GM19467 (cell line): ENCODE measurements at regions not wholly inside any gene's neighbourhood (a gene's known extent, or its start where the extent isn't known, plus 50 kb on each side); places are given as distances from the start of the nearest gene placed in this dataset.

Source experiments
- ATAC-seq: cut with Tn5 transposase; IDR thresholded peaks from one replicate; pipeline ENCODE4 v1.9.1; 2021; ENCODE audit warnings: mild to moderate bottlenecking, moderate library complexity; ENCODE audit not compliant: unreplicated experiment

DNA sequence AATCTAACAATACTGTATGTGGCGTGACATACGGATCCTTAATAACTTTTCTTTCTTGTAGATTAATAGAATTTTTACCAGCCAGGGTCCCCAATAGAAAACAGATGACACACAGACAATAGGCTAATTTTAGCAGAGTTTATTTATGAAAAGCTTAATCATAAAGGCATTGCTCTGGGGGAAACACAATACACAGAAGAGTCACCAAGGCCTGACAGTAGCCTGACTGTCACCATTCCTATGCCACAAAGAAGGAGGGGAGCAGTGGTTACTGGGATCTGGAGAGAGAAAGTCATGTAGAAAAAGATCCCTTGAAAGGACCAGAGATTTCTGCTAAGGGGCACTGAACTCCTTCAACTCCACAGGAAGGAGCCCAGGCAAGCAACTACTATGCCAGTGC lies 139.5 kb downstream of the METTL4 start:
- ATAC-seq, result no peak

DNA sequence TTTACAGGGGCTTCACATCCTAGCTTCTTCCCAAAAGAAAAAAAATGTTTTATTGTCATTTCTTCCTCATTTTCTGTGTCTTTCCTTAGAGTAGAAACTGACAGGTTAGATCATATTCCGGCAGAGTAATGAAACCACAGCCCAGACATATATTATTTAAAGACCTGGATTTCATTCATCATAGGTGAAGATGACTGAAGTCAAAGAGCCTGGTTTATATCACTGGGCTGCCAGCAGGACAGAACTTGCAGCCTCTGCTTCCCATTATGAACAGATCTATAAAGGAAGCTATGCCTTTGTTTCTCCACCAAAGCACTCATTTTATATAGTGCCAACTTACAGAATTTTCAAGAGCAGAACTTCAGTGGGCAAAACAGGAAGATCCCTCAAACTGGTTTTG lies 137.9 kb downstream of the METTL4 start:
- no peak for ATAC-seq

DNA sequence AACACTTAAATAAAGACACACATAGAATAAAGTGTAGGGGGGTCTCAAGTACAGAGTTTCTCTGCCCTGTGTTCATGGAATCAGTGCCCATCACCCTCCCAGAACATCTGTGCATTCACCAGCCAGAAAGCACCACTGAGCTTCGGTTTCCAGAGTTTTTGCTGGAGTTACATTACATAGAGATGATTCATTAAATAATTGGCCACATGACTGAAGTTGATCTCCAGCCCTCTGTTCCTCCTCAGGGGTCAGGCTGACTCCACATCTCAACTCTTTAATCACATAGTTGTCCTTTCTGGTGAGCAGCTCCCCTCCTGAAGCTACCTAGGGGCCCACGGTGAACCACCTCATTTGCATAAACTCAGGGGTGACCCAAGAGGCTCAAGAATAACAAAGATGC lies 129.8 kb downstream of the METTL4 start:
- ATAC-seq, result no peak

DNA sequence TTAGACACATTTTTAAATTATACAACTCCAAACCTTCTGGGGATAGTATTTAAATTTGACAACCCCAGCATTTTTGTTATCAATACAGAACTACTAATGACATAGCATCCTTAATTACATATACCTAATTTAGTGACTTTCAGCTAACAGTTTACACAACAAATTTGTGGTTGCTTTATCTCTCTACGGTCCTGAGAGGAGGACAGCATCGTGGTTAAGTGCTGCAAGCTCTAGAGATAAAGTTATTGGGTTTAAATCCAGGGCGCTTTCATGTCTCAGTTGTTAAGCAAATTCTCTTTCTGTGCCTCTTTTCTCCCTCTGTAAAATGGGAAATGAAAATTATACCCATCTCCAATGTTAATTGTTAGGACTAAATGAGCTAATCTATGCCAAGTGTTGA lies 129.3 kb downstream of the METTL4 start:
- ATAC-seq, result no peak

DNA sequence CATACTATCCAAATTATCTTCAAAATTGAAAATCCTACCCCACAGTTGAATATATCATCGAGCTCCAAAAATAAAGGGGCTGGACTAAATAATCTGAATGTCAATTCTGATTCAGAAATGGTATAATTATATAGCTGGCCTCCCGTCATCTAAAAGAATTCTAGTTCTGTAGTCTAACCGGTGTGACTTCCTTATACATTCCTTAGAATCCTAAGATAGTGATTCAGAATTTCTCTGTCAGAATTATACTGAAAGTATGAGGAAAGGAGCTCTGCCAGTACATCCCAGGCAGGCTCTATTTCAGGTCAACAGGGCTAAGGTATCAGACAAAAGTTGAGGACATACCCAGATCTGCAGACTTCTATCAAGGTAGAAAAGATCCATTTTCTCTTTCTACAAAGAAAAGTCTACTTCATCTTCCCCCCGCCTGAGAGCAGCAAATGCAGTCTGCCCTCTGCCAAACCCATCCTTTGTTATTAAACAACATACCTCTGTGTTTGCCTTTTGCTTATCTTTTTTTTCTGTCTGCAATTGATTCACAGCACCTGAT lies 128.5 kb downstream of the METTL4 start:
- no peak for ATAC-seq

DNA sequence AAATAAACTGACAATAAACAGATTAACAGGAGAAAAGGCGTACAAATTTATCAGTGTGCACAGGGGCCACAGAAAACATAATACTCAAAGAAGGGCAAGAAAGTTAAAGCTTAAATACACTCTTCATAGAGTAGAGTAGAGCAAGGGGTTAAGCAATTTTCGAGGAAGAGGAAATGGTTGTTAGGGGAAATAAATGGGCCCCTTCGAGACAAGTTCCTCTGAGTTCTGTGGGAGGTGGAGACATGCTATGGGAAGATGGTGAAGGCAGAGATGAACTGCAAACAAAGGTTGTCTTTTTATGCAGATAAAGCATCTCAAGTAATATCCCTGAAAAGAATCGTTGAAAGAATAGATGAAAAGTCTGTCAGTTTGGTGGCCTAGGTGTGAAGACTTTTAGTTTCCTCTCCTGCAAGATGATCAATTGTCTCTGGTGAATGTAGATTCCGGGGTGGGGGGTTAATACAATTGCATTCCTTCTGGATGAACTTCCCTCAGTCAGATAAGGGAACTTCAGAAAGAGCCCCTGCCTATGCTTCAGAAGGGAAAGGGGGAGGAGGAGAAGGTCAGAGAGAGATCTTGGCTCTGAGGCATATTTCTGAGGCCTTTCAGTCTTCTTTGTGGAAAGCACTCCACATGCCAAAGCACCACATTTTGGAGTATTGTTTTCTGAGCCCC lies 127.0 kb downstream of the METTL4 start:
- ATAC-seq, result no peak

DNA sequence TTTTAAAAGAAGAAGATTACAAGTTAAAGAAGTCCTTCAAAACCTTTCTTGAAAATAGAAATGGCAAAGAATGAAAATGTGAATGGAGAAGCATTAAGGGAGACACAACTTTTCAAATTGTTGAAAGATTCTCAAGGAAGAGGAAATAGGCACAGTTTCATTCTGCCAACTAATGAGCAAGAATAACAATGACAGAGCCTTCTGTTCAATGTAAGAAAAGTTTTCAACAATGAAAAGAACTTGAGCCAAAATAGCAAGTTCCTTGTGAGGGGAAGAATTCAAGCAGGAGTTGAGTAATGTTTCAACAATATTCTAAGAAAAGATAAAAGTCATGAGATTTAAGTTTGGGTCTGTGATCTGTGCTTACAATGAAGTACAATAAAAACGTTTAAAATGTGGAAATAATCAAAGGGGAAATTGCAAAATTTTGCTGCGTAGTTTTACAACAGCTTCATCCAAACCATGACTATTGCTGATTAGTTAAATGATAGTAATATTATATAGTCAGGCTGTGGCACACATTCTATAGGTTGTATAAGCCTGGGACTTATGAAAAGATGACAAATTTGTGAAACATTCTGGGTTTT lies 122.6 kb downstream of the METTL4 start:
- no peak for ATAC-seq

DNA sequence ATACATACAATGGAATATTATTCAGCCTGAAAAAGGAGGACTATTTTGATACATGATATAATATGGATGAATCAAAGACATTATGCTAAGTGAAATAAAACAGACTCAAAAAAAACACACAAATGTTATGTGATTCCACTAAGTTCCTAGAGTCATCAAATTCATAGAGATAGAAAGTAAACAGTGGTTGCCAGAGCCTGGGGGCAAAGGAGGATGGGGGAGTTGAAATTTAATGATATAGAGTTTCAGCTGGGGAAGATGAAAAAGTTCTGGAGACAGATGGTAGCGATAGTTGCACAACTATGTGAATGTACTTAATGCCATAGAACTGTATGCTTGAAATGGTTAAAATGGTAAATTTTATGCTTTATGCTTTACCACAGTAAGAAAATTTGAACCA lies 119.7 kb downstream of the METTL4 start:
- no peak for ATAC-seq

DNA sequence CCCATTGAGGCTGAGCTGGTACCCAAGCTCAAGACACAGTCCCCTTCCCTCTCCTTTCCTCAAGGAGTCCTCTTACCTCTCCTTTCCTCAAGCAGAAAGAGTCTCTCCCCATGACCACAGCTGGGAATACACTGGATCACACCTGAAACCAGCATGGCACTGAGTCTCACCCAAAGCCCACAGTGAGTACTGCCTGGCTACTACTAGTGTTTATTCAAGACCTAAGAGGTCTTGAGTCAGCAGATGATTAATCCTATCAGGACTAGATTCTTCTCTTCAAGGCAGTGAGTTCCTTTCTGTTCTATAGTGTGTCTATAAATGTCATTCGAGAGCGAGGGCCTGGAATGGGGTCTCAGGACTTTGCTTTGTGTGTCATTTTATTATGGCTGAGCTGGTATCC lies 111.4 kb downstream of the METTL4 start:
- no peak for ATAC-seq

DNA sequence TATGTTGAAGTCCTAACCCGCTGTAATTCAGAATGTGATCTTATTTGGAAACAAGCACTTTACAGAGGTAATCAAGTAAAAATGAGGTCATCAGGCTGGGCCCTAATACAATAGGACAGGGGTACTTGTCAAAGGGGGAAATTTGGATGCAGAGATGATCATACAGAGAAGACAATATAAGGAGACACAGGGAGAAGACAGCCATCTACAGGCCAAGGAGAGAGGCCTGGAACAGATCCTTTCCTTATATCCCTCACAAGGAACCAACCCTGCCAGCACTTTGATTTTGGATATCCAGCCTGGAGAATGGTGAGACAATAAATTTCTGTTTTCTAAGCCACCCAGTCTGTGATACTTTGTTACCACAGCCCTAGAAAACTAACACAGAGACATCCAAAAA lies 104.3 kb downstream of the METTL4 start:
- no peak for ATAC-seq

DNA sequence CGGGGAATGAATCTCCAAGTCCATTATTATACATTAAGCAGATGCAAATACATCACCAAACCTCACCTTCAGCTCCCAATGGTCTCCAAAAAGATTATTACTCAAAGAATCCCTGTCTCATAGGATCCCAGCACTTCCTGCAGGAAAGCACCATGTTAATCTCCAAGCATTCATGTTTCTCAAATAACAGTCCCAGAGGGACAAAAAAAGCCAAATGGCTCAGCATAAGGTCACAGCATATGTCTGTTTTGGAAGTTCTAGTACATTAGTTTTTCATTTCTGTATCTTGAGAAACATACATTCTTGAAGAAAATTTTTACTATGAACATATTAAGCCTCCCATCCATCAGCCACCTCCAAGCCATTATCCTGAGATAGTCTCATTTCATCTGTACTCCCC lies 103.3 kb downstream of the METTL4 start:
- ATAC-seq, result no peak

DNA sequence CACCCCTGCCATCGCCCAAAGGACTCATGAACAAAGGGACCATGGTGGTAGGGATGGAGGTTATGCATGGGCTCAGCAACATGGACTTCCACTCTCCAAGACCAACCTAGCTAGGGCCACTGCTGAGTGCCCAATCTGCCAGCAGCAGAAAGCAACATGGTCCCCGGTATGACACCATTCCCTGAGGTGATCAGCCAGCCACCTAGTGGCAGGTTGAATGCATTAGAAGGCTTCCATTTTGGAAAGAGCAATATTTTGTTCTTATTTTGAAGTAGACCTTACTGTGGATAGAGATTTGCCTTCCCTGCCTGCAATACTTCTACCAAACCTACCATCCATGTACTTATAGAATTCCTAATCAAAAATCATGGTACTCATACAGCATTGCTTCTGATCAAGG lies 99.8 kb downstream of the METTL4 start:
- ATAC-seq, result no peak

DNA sequence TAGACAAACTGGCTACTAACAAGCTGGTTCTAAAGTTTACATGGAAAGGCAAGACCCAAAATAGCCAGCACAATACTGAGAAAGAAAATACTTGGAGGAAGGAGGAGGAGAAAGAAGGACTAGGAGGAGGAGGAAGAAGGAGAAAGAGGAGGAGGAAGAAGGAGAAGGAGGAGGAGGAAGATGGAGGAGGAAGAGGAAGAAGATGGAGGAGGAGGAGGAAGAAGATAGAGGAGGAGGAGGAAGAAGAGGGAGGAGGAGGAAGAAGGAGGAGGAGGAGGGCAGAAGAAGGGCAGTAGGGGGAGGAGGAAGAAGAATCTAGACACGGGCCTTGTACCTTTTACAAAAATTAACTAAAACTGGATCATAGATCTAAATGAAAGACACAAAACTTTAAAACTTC lies 92.6 kb downstream of the METTL4 start:
- no peak for ATAC-seq

DNA sequence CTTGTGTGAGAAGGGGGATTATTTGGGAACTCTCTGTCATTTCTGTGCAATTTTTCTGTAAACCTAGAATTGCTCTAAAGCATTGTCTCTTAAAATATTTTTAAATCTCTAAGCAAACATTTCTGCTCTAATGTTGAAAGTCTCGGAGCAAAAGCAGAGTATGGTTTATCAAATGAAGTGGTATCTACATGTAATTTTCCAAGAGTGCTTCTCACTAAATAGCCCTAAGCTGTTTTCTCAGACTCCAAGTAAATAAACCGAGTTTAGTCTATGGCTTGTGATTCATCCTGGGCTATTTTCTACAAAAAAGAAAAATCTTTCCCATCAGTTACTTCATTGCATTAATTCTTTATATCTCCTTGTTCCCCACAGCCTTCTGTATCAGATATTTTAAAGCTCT lies 90.8 kb downstream of the METTL4 start:
- ATAC-seq, result no peak

DNA sequence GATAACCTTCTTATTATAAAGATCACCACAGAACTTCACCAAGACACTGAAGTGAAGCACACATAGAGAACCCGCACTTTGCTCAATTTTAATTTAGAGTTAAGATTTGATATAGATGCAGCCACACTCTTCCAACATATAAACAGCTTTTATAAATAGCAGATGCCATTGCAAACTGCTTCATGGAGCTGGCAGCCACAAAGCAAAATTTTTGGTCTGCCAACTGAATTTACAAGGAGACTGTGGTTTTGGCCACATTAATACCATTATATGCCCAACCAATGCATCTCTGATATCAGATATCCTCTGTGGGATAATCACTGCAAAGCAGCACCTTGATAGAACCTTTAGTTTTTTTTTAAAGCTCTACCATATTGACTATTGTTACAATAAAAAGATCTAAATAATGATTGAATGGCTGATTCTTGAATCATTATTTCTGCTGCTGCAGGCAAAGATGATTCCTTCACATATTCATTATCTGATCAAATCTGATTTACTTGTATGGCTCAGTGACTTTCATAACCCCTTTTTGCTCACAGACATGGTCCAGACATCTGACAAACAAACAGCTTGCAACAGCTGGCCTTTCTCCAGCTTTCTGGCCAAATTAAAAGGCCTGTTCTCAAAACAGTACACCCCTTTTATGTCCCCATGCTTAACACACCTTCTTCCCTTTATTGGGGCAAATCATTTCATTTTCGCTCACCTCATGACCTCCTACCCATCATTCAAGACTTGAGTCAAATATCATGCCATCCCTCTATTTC lies 88.4 kb downstream of the METTL4 start:
- no peak for ATAC-seq

DNA sequence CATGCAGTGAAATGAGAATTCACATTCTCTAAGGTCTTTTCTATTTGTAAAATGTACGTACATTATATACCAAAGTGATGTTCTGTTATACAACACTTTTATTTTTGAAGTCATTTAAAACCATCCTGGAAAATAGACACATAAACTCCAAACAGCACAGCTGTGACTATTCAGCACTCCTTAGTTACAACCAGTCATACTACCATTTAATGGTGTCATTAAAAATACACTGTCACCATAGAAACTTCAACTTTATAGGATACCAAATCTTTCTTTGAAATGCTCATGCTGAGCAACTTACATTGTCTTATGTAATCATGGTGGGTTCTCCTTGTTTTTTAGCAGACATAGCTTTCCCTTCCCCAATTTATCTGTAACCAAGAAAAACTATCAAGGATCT lies 85.3 kb downstream of the METTL4 start:
- no peak for ATAC-seq

DNA sequence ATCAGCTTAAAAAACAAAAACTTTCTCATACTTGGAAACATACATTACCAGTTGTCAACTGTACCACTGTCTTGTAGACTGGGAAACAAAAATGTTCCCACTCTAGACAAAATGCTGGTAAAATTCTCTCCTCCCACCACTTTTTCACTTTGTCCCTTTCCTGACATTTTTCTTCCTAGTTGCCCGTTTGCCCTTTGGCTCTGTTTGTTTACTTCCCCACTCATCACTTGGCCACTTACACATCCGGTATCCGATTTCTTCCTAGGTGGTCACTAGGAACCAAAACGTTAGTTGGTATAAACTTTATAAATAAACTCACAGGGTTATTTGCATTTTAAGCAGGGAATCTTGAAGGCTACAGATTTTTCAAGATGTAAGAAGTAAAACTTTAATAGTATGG lies 84.9 kb downstream of the METTL4 start:
- no peak for ATAC-seq
